HG02885 (cell line): ENCODE measurements at regions not wholly inside any gene's neighbourhood (a gene's known extent, or its start where the extent isn't known, plus 50 kb on each side); places are given as distances from the start of the nearest gene placed in this dataset.

ENCODE experiments used
- ATAC-seq: cut with Tn5 transposase; IDR thresholded peaks from one replicate; pipeline ENCODE4 v1.9.1; 2021; ENCODE audit warnings: mild to moderate bottlenecking; ENCODE audit not compliant: unreplicated experiment, poor library complexity

DNA sequence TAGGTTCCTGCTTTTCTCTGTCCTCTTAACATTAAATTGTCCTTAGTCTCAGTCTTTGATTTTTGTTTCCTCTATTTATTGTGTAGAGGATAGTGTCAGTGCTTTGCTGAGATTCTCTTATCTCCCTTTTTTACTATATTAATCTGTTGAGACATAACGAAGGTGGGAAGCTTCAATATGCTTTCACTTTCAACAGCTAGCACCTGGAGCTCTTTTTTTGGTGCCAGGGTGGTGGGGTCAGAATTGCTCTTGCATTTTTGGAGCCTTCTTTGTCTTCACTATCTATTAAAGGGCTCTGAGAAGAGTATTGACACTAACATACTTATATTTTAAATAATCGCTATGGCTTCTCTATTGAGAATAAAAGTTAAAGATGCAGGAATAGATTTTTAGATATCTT, 97.1 kb upstream of the EPHA7 start:
- ATAC-seq: no peak

DNA sequence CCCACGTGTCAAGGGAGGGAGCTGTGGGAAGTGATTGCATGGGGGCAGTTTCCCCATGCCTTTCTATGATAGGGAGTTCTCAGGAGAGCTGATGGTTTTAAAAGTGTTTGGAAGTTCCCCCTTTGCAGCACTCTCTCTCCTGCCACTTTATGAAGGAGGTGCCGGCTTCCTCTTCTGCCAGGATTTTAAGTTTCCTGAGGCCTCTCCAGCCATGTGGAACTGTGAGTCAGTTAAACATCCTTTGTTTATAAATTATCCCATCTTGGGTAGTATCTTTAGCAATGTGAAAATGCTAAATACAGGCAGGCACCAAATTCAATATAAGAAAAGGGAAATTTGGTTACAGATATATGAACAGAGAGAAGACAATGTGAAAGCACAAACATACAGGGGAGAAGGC, 96.4 kb upstream of the EPHA7 start:
- no peak for ATAC-seq

- ATAC-seq: no peak
Observed at GRCh38 chr6:93498713-93499112, 79.4 kb upstream of the EPHA7 start.

- ATAC-seq: no peak
Observed at GRCh38 chr6:93496548-93496947, 77.2 kb upstream of the EPHA7 start.

GRCh38 chr6:93494057-93494456, 74.7 kb upstream of the EPHA7 start:
- no peak for ATAC-seq

DNA sequence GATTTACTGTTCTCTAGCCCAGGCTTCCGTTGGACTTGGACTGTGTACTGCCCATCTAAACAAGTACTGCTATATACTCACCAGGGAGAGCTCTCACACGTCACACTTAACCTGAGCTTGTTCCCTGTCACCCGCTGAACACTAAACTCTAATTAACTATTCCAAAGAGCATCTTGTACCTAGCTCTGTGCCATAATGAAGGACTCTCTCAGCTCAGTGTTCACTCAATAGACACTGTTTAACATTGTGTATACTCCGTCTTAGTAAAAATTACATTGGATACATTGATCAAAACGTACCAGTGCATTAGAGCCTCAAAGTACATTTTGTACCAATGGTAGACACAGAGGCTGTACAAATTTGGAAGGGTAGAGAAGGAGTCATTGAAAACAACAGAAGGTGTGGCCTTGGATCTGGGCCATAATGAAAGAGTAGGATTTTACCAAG, 55.4 kb upstream of the EPHA7 start:
- ATAC-seq: no peak

GRCh38 chr6:93471281-93471680, 51.9 kb upstream of the EPHA7 start:
- no peak for ATAC-seq
